ENCODE measurements at regions not wholly inside any gene's neighbourhood (a gene's known extent, or its start where the extent isn't known, plus 50 kb on each side); places are given as distances from the start of the nearest gene placed in this dataset.
A peak's percentile ranks its signal among the peaks of the same experiment; 100 is the strongest.

DNA sequence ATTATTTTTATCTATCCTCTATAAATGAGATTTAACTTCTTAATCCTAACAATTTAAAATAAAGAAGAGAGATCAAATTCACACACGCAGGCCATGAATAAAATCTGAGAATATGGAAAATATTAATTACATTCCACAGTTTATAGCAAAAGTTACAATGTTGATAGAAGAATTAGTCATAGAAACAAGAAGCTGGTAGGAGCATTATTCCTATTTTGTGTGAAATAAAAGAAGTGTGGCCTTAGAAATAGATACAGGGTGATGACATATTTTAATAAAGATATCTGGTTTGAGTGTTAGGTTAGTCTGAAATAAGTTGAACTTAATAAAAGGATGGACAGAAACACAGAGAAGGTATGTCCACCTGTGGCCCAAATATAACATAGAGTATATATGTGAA is 790.4 kb upstream of the NUDT12 start:
- intact Hi-C loops (cut with micrococcal nuclease) = no loop called here
- FAIRE-seq = no peak

DNA sequence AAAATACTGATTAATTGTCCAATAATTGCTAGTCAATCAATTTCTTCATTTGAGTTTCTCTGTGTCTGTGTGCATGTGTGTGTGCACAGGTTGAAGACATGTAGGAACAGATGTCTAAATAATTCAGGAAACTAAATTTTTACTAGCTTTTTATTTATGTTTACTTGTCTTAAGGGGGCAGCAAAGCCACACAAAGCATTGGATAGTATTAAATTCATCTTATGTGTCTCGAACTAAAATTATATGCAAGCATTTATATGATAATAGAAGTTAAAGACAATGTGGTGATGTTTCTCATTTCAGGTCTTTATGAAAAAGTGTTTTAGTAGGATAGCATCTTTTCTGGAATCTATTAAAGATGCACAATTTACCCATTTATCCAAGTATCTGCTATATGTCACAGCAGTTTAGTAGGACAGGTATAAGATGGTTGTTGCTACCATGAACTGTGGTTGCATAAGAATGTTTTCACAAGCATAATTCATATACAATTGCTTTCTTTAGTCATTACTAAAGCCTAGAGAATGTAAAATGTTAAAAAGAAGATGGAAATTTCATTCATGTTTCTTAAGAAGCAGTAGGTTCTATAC is 784.6 kb upstream of the NUDT12 start:
- H3K27me3 ChIP-seq (ENCODE audit: control insufficient read depth in 2 of 2, insufficient read depth in 2 of 2, low read length in 2 of 2) = no peaks in the 10 kb centered on the region
- TF ChIP-seq POLR2AphosphoS5 (IDR thresholded peaks at IDR 0.05; ENCODE audit: insufficient read depth, low read depth, low read length) = no peak
- TF ChIP-seq, protein P1, sequence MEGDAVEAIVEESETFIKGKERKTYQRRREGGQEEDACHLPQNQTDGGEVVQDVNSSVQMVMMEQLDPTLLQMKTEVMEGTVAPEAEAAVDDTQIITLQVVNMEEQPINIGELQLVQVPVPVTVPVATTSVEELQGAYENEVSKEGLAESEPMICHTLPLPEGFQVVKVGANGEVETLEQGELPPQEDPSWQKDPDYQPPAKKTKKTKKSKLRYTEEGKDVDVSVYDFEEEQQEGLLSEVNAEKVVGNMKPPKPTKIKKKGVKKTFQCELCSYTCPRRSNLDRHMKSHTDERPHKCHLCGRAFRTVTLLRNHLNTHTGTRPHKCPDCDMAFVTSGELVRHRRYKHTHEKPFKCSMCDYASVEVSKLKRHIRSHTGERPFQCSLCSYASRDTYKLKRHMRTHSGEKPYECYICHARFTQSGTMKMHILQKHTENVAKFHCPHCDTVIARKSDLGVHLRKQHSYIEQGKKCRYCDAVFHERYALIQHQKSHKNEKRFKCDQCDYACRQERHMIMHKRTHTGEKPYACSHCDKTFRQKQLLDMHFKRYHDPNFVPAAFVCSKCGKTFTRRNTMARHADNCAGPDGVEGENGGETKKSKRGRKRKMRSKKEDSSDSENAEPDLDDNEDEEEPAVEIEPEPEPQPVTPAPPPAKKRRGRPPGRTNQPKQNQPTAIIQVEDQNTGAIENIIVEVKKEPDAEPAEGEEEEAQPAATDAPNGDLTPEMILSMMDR (IDR thresholded peaks at IDR 0.05; ENCODE audit: extremely low read depth in 1 of 2, insufficient read depth in 1 of 2, low read depth in 1 of 2, low read length in 2 of 2) = peak in 1 of 2 donors; percentile 21
- H3K4me1 ChIP-seq (ENCODE audit: control insufficient read depth, extremely low read depth, insufficient read depth, low read length) = peaks cover 5% of the 10 kb centered on the region
- dilution Hi-C loops (cut with MboI; ENCODE audit: extremely low pct_ligation_motif_present, low sequenced_read_pairs) = no loop called here
- no peaks in the 10 kb centered on the region for H3K79me2 ChIP-seq (ENCODE audit: control insufficient read depth, insufficient read depth, low read length)
- no peaks in the 10 kb centered on the region for H3K36me3 ChIP-seq (ENCODE audit: control insufficient read depth in 2 of 2, extremely low read depth in 1 of 2, insufficient read depth in 2 of 2, low read length in 2 of 2)
- H4K20me1 ChIP-seq (replicated peaks; ENCODE audit: control insufficient read depth, extremely low read depth, insufficient read depth, low read length) = no peaks in the 10 kb centered on the region
- no peak overlapping the region for H3K4me2 ChIP-seq (ENCODE audit: insufficient read depth, low read length)
- no peaks in the 10 kb centered on the region for H3K9me1 ChIP-seq (replicated peaks; ENCODE audit: control insufficient read depth, extremely low read depth, insufficient read depth, low read length)
- intact Hi-C loops (cut with micrococcal nuclease) = loop anchor here (10.0 kb wide), 1 partner anchor 458 kb away; no protein-coding TSS in a partner anchor
- H2AFZ ChIP-seq (ENCODE audit: low read depth, low read length) = no peak overlapping the region
- H3K27ac ChIP-seq (ENCODE audit: insufficient read depth, low read depth, low read length) = no peak overlapping the region
- ChIA-PET POLR2A (no interaction called here), CTCF (interaction anchor here (0.6 to 3.8 kb wide), 20 partner anchors 15 to 1769 kb away, joined by 3 to 48 read pairs (median 4); no protein-coding TSS in a partner anchor)
- FAIRE-seq (no peak), DNase-seq (ENCODE audit: low read depth, low spot score) (peak; percentile 59)
- no peaks in the 10 kb centered on the region for H3K9me3 ChIP-seq (replicated peaks; ENCODE audit: control insufficient read depth, insufficient read depth, low read length)
- BruUV-seq (replicated peaks) = no TSS peak
- no peak overlapping the region for H3K9ac ChIP-seq (replicated peaks; ENCODE audit: extremely low read depth, insufficient read depth, low read length)
- no peak overlapping the region for H3K4me3 ChIP-seq (replicated peaks in 1 of 3; ENCODE audit: insufficient read depth in 1 of 3, low read depth in 1 of 3, low read length in 3 of 3)

More for the DNA sequence above, 790.4 kb upstream of the NUDT12 start:
- no peaks in the 10 kb centered on the region for H3K27me3 ChIP-seq (ENCODE audit: control insufficient read depth in 2 of 2, insufficient read depth in 2 of 2, low read length in 2 of 2)
- no peak overlapping the region for H3K4me3 ChIP-seq (replicated peaks in 1 of 3; ENCODE audit: insufficient read depth in 1 of 3, low read depth in 1 of 3, low read length in 3 of 3)
- BruUV-seq (replicated peaks) = no TSS peak
- no peaks in the 10 kb centered on the region for H3K36me3 ChIP-seq (ENCODE audit: control insufficient read depth in 2 of 2, extremely low read depth in 1 of 2, insufficient read depth in 2 of 2, low read length in 2 of 2)
- no peaks in the 10 kb centered on the region for H3K9me1 ChIP-seq (replicated peaks; ENCODE audit: control insufficient read depth, extremely low read depth, insufficient read depth, low read length)
- TF ChIP-seq EZH2 (IDR thresholded peaks at IDR 0.05; ENCODE audit: borderline replicate concordance, low read depth, low read length, severe bottlenecking) (no peak), POLR2A (IDR thresholded peaks at IDR 0.05; ENCODE audit: low read depth, low read length) (no peak)
- dilution Hi-C loops (cut with MboI; ENCODE audit: extremely low pct_ligation_motif_present, low sequenced_read_pairs) = no loop called here
- ChIA-PET CTCF (interaction anchor here (1.3 kb wide), 1 partner anchor 11 kb away, joined by 6 read pairs; no protein-coding TSS in a partner anchor), POLR2A (no interaction called here)
- H3K79me2 ChIP-seq (ENCODE audit: control insufficient read depth, insufficient read depth, low read length) = no peaks in the 10 kb centered on the region
- H2AFZ ChIP-seq (ENCODE audit: low read depth, low read length) = peak overlapping the region; percentile 42
- H3K9ac ChIP-seq (replicated peaks; ENCODE audit: extremely low read depth, insufficient read depth, low read length) = no peak overlapping the region
- H3K27ac ChIP-seq (ENCODE audit: insufficient read depth, low read depth, low read length) = no peak overlapping the region
- H3K9me3 ChIP-seq (replicated peaks; ENCODE audit: control insufficient read depth, insufficient read depth, low read length) = no peaks in the 10 kb centered on the region
- H3K4me1 ChIP-seq (ENCODE audit: control insufficient read depth, extremely low read depth, insufficient read depth, low read length) = no peaks in the 10 kb centered on the region
- no peak overlapping the region for H3K4me2 ChIP-seq (ENCODE audit: insufficient read depth, low read length)
- H4K20me1 ChIP-seq (replicated peaks; ENCODE audit: control insufficient read depth, extremely low read depth, insufficient read depth, low read length) = no peaks in the 10 kb centered on the region
- no peak for DNase-seq (ENCODE audit: low read depth, low spot score)

Data from endothelial cell of umbilical vein (primary cell).